ENCODE measurements at regions not wholly inside any gene's neighbourhood (a gene's known extent, or its start where the extent isn't known, plus 50 kb on each side); places are given as distances from the start of the nearest gene placed in this dataset.

DNA sequence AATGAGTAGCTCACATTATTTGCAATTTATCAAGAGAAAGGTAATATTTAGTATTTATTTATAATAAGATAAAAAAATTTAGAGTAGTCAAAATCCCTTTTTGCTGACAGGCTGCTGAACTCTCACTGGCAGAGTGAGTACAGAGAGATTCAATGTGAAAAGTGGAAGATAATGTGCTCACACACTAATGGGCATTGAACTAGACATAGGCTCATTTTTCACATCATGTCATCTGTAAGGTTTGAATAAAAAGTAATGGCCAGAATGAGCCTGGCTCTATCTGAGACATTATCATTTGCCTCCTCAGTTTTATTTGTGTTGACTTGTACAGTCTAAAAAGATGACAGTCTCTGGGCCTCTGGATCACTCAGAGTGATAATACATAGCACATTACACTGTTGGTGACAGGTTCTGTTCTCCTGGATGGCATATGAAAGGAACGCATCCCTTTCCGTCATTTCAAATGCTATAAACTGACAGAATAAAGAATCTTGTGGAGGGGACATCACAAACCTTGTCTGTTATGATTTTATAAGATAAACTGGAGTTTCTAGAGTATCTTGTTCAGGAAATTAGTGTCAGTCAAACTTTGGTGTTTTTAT lies 812.9 kb downstream of the NR4A2 start:
- TF ChIP-seq, protein P1, sequence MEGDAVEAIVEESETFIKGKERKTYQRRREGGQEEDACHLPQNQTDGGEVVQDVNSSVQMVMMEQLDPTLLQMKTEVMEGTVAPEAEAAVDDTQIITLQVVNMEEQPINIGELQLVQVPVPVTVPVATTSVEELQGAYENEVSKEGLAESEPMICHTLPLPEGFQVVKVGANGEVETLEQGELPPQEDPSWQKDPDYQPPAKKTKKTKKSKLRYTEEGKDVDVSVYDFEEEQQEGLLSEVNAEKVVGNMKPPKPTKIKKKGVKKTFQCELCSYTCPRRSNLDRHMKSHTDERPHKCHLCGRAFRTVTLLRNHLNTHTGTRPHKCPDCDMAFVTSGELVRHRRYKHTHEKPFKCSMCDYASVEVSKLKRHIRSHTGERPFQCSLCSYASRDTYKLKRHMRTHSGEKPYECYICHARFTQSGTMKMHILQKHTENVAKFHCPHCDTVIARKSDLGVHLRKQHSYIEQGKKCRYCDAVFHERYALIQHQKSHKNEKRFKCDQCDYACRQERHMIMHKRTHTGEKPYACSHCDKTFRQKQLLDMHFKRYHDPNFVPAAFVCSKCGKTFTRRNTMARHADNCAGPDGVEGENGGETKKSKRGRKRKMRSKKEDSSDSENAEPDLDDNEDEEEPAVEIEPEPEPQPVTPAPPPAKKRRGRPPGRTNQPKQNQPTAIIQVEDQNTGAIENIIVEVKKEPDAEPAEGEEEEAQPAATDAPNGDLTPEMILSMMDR (IDR thresholded peaks at IDR 0.05) = no peak
- no peak for TF ChIP-seq IRF3 (IDR thresholded peaks at IDR 0.05; ENCODE audit: low read depth, low read length)
- TF ChIP-seq TAF1 (IDR thresholded peaks at IDR 0.05; ENCODE audit: borderline replicate concordance, low read depth, low read length) = no peak
- TF ChIP-seq USF2 (IDR thresholded peaks at IDR 0.05; ENCODE audit: borderline replicate concordance, low read depth, low read length) = no peak
- no peak for TF ChIP-seq JUND (IDR thresholded peaks at IDR 0.05)
- TF ChIP-seq SIN3A (IDR thresholded peaks at IDR 0.05; ENCODE audit: borderline replicate concordance, low read depth, low read length) = no peak
- no peak for TF ChIP-seq TEAD4 (IDR thresholded peaks at IDR 0.05; ENCODE audit: borderline replicate concordance, insufficient read depth)
- TF ChIP-seq REST (IDR thresholded peaks at IDR 0.05; ENCODE audit: low read depth, low read length) = no peak
- no peak for TF ChIP-seq CHD2 (IDR thresholded peaks at IDR 0.05; ENCODE audit: low read length, partially characterized antibody)
- TF ChIP-seq SMC3 (IDR thresholded peaks at IDR 0.05; ENCODE audit: low read depth, low read length) = no peak
- TF ChIP-seq EP300 (IDR thresholded peaks at IDR 0.05; ENCODE audit: borderline replicate concordance in 1 of 2, low read depth in 1 of 2, low read length in 1 of 2) = no peak
- TF ChIP-seq YY1 (IDR thresholded peaks at IDR 0.05; ENCODE audit: low read depth) = no peak
